Progenitor cell of endocrine pancreas (in vitro differentiated cells): ENCODE measurements at regions not wholly inside any gene's neighbourhood (a gene's known extent, or its start where the extent isn't known, plus 50 kb on each side); places are given as distances from the start of the nearest gene placed in this dataset.

Experiments used
- DNase-seq: peaks from one replicate; pipeline ENCODE4 v3.0.0; 2021; ENCODE audit warnings: low spot score; ENCODE audit not compliant: unreplicated experiment
- H3K27ac Mint-ChIP-seq: 2 replicates; pipeline ENCODE4 v1.8.0; 2021; ENCODE audit warnings: mild to moderate bottlenecking, moderate library complexity, mixed read lengths
- H3K27me3 Mint-ChIP-seq: 2 replicates; pipeline ENCODE4 v1.8.0; 2021; ENCODE audit warnings: mixed read lengths
- H3K36me3 Mint-ChIP-seq: 2 replicates; pipeline ENCODE4 v1.8.0; 2022; ENCODE audit warnings: mixed read lengths; ENCODE audit not compliant: insufficient read depth
- H3K4me1 Mint-ChIP-seq: 2 replicates; pipeline ENCODE4 v1.8.0; 2021; ENCODE audit warnings: low read depth, mixed read lengths
- H3K4me3 Mint-ChIP-seq: 2 replicates; pipeline ENCODE4 v1.8.0; 2021; ENCODE audit warnings: low read depth, mild to moderate bottlenecking, moderate library complexity, mixed read lengths
- H3K9me3 Mint-ChIP-seq: 2 replicates; pipeline ENCODE4 v1.8.0; 2021; ENCODE audit warnings: low read depth, mixed read lengths
- CTCF ChIP-seq: fragments of 200-600 bp; sonication (generic); IDR thresholded peaks from one replicate; pipeline ENCODE4 v1.5.0; 2021; ENCODE audit warnings: antibody characterized with exemption, mild to moderate bottlenecking; ENCODE audit not compliant: unreplicated experiment

GRCh38 chr11:26102325-26102724 lies 229.6 kb upstream of the ANO3 start:
- Mint-ChIP-seq H3K27me3 (no peaks in the 10 kb centered on the region), H3K4me3 (no peak overlapping the region), H3K36me3 (no peaks in the 10 kb centered on the region), H3K4me1 (no peaks in the 10 kb centered on the region), H3K9me3 (no peaks in the 10 kb centered on the region), H3K27ac (no peak overlapping the region)
- no peak for TF ChIP-seq CTCF
- no peak for DNase-seq

- Mint-ChIP-seq H3K27ac (no peak overlapping the region), H3K27me3 (no peaks in the 10 kb centered on the region), H3K4me3 (no peak overlapping the region), H3K9me3 (no peaks in the 10 kb centered on the region), H3K4me1 (peaks cover 5% of the 10 kb centered on the region), H3K36me3 (no peaks in the 10 kb centered on the region)
- DNase-seq = no peak
- no peak for TF ChIP-seq CTCF
Measured at GRCh38 chr11:26105762-26106423, 226.0 kb upstream of the ANO3 start.

GRCh38 chr11:26106726-26107125 lies 225.2 kb upstream of the ANO3 start:
- Mint-ChIP-seq H3K27ac (no peak overlapping the region), H3K4me1 (peaks cover 5% of the 10 kb centered on the region), H3K9me3 (no peaks in the 10 kb centered on the region), H3K27me3 (no peaks in the 10 kb centered on the region), H3K4me3 (no peak overlapping the region), H3K36me3 (no peaks in the 10 kb centered on the region)
- TF ChIP-seq CTCF = no peak
- DNase-seq = no peak

- Mint-ChIP-seq H3K9me3 (peaks cover 4% of the 10 kb centered on the region), H3K27ac (no peak overlapping the region), H3K4me1 (peaks cover 5% of the 10 kb centered on the region), H3K4me3 (no peak overlapping the region), H3K27me3 (no peaks in the 10 kb centered on the region), H3K36me3 (peaks cover 2% of the 10 kb centered on the region)
- no peak for TF ChIP-seq CTCF
- DNase-seq = no peak
Measured at GRCh38 chr11:26109658-26110368, 222.1 kb upstream of the ANO3 start.

GRCh38 chr11:26112264-26112663 lies 219.7 kb upstream of the ANO3 start:
- Mint-ChIP-seq H3K4me1 (peaks cover 5% of the 10 kb centered on the region), H3K4me3 (no peak overlapping the region), H3K27me3 (no peaks in the 10 kb centered on the region), H3K27ac (no peak overlapping the region), H3K9me3 (peaks cover 4% of the 10 kb centered on the region), H3K36me3 (peaks cover 2% of the 10 kb centered on the region)
- no peak for DNase-seq
- no peak for TF ChIP-seq CTCF
